MCF 10A (cell line): ENCODE measurements at regions not wholly inside any gene's neighbourhood (a gene's known extent, or its start where the extent isn't known, plus 50 kb on each side); places are given as distances from the start of the nearest gene placed in this dataset.

Experiments used
- BruUV-seq: library from RNA; stranded (reverse); fragments of 400-500 nt; replicated peaks from 2 replicates; lab custom pipeline; 2021; lab: Mats Ljungman, UMichigan
- CTCF ChIA-PET: fragments of 300-600 bp; sonication (Branson Sonifier 250); formaldehyde crosslinking; extraction: SDS; loops from one replicate; lab custom pipeline; 2021; ENCODE audit warnings: antibody characterized with exemption, inconsistent platforms; lab: Yijun Ruan, JAX
- POLR2A ChIA-PET: fragments of 300-600, 350-650 bp; sonication (Branson Sonifier 250); formaldehyde crosslinking; extraction: SDS; loops from one replicate; lab custom pipeline; 2020; ENCODE audit warnings: antibody characterized with exemption, inconsistent platforms; lab: Yijun Ruan, JAX
- DNase-seq: peaks from one replicate; pipeline ENCODE4 v3.0.0-alpha.2; 2018; ENCODE audit not compliant: unreplicated experiment
- H3K27ac Mint-ChIP-seq: one replicate; pipeline ENCODE4 v1.8.0; 2022; ENCODE audit warnings: mild to moderate bottlenecking, low read depth, mixed read lengths; ENCODE audit not compliant: unreplicated experiment
- H3K27me3 Mint-ChIP-seq: one replicate; pipeline ENCODE4 v1.8.0; 2022; ENCODE audit warnings: mixed read lengths; ENCODE audit not compliant: insufficient read depth, unreplicated experiment
- H3K36me3 Mint-ChIP-seq: one replicate; pipeline ENCODE4 v1.8.0; 2022; ENCODE audit warnings: mild to moderate bottlenecking, moderate library complexity, mixed read lengths; ENCODE audit not compliant: insufficient read depth, unreplicated experiment
- H3K4me1 Mint-ChIP-seq: one replicate; pipeline ENCODE4 v1.8.0; 2022; ENCODE audit warnings: mixed read lengths; ENCODE audit not compliant: insufficient read depth, unreplicated experiment
- H3K4me3 Mint-ChIP-seq: one replicate; pipeline ENCODE4 v1.8.0; 2022; ENCODE audit warnings: mild to moderate bottlenecking, moderate library complexity, mixed read lengths; ENCODE audit not compliant: unreplicated experiment
- H3K9me3 Mint-ChIP-seq: one replicate; pipeline ENCODE4 v1.8.0; 2022; ENCODE audit warnings: mixed read lengths; ENCODE audit not compliant: unreplicated experiment
- intact Hi-C: fragments of 100-400 bp; cut with micrococcal nuclease; formaldehyde crosslinking; loops from 2 replicates; pipeline ENCODE4 v1.14.1; 2022
- TF ChIP-seq, protein P1 (sequence below): fragments of 200-600 bp; IDR thresholded peaks from one replicate; pipeline ENCODE4 v1.8.0; 2022; ENCODE audit warnings: antibody characterized with exemption, mild to moderate bottlenecking; ENCODE audit not compliant: unreplicated experiment

- intact Hi-C loops = no loop called here
- no peaks in the 10 kb centered on the region for H3K4me1 Mint-ChIP-seq
- no peak for DNase-seq
- no TSS peak for BruUV-seq
- no peaks in the 10 kb centered on the region for H3K27me3 Mint-ChIP-seq
- TF ChIP-seq, protein P1, sequence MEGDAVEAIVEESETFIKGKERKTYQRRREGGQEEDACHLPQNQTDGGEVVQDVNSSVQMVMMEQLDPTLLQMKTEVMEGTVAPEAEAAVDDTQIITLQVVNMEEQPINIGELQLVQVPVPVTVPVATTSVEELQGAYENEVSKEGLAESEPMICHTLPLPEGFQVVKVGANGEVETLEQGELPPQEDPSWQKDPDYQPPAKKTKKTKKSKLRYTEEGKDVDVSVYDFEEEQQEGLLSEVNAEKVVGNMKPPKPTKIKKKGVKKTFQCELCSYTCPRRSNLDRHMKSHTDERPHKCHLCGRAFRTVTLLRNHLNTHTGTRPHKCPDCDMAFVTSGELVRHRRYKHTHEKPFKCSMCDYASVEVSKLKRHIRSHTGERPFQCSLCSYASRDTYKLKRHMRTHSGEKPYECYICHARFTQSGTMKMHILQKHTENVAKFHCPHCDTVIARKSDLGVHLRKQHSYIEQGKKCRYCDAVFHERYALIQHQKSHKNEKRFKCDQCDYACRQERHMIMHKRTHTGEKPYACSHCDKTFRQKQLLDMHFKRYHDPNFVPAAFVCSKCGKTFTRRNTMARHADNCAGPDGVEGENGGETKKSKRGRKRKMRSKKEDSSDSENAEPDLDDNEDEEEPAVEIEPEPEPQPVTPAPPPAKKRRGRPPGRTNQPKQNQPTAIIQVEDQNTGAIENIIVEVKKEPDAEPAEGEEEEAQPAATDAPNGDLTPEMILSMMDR = no peak
- H3K4me3 Mint-ChIP-seq = no peak overlapping the region
- no peak overlapping the region for H3K27ac Mint-ChIP-seq
- ChIA-PET POLR2A (no interaction called here), CTCF (no interaction called here)
- H3K9me3 Mint-ChIP-seq = peaks cover 16% of the 10 kb centered on the region
- no peaks in the 10 kb centered on the region for H3K36me3 Mint-ChIP-seq
These were observed 1132.9 kb upstream of the CDH8 start for GRCh38 chr16:63169100-63169499.

GRCh38 chr16:63157818-63158217 is 1121.6 kb upstream of the CDH8 start:
- intact Hi-C loops = no loop called here
- TF ChIP-seq, protein P1 = no peak

GRCh38 chr16:63146251-63146650 is 1110.0 kb upstream of the CDH8 start:
- H3K36me3 Mint-ChIP-seq = no peaks in the 10 kb centered on the region
- DNase-seq = no peak
- intact Hi-C loops = no loop called here
- no peak overlapping the region for H3K4me3 Mint-ChIP-seq
- ChIA-PET CTCF (interaction anchor here (0.6 kb wide), 1 partner anchor 29 kb away, joined by 3 read pairs; no protein-coding TSS in a partner anchor), POLR2A (no interaction called here)
- TF ChIP-seq, protein P1 = no peak
- H3K27ac Mint-ChIP-seq = no peak overlapping the region
- no peaks in the 10 kb centered on the region for H3K9me3 Mint-ChIP-seq
- BruUV-seq = no TSS peak
- no peaks in the 10 kb centered on the region for H3K4me1 Mint-ChIP-seq
- H3K27me3 Mint-ChIP-seq = no peaks in the 10 kb centered on the region

More at GRCh38 chr16:63157818-63158217, 1121.6 kb upstream of the CDH8 start:
- no peaks in the 10 kb centered on the region for H3K36me3 Mint-ChIP-seq
- no peak for DNase-seq
- CTCF ChIA-PET = interaction anchor here (0.6 kb wide), 2 partner anchors 40 to 116 kb away, joined by 3 read pairs; no protein-coding TSS in a partner anchor
- no TSS peak for BruUV-seq
- no peak overlapping the region for H3K27ac Mint-ChIP-seq
- POLR2A ChIA-PET = no interaction called here
- H3K4me3 Mint-ChIP-seq = no peak overlapping the region
- peaks cover 14% of the 10 kb centered on the region for H3K9me3 Mint-ChIP-seq
- H3K4me1 Mint-ChIP-seq = no peaks in the 10 kb centered on the region
- H3K27me3 Mint-ChIP-seq = no peaks in the 10 kb centered on the region

GRCh38 chr16:63145411-63145810 is 1109.2 kb upstream of the CDH8 start:
- CTCF ChIA-PET = interaction anchor here (0.6 to 0.7 kb wide), 2 partner anchors 28 to 227 kb away, joined by 3 to 4 read pairs; no protein-coding TSS in a partner anchor
- DNase-seq = no peak
- Mint-ChIP-seq H3K27ac (no peak overlapping the region), H3K9me3 (peaks cover 6% of the 10 kb centered on the region), H3K27me3 (no peaks in the 10 kb centered on the region), H3K36me3 (no peaks in the 10 kb centered on the region), H3K4me3 (no peak overlapping the region), H3K4me1 (no peaks in the 10 kb centered on the region)
- POLR2A ChIA-PET = no interaction called here
- no TSS peak for BruUV-seq
- intact Hi-C loops = no loop called here
- TF ChIP-seq, protein P1 = no peak
